Left colon (tissue), 2 donors: ENCODE measurements at regions not wholly inside any gene's neighbourhood (a gene's known extent, or its start where the extent isn't known, plus 50 kb on each side); places are given as distances from the start of the nearest gene placed in this dataset.
"Not testable (repeated sequence)": the region's sequence is repeated elsewhere in the genome, so short reads cannot be mapped to it uniquely, and the experiment has no call there.

Experiments
- ATAC-seq: fragments of 200-7000 bp; cut with Tn5 transposase; one replicate; pipeline ENCODE4 v1.9.1; 2020; ENCODE audit warnings: mild to moderate bottlenecking, moderate library complexity
- DNase-seq, 2 donors: peaks; one replicate each; pipeline ENCODE4 v3.0.0-alpha.2; 2020
- intact Hi-C, 2 donors: fragments of 100-400 bp; cut with DNase I in 1 of 2; cut with micrococcal nuclease in 1 of 2; formaldehyde crosslinking; loops; one replicate each; pipeline versions ENCODE4 v1.11.2 to v1.14.0; 2022; cut with DNase I, micrococcal nuclease
- donor health status: DM: no; HTN: no; CAD: no.
- donor health status: DM: yes; HTN: yes; CAD: no.

DNA sequence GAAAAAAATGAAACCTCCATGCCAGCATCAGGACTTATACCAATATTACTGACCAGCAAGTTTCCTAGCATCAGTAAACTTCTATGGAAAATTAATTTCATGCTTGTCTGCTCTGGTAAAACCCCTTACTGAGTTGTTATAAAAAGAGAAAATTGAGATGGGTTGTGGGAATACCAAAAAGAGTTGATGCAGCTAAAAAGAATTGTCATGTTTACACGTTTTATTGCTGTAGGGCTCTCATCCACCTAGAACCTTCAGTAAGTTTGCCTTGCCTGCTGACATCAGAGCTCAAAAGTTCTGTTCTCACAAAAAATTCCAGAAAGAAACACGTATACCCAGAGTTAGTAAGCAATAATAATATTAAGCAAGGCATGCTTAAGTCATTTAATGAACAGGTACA lies 641.3 kb upstream of the ZNF385D start:
- intact Hi-C loops = no loop called here
- no peak for DNase-seq
- ATAC-seq = no peak

DNA sequence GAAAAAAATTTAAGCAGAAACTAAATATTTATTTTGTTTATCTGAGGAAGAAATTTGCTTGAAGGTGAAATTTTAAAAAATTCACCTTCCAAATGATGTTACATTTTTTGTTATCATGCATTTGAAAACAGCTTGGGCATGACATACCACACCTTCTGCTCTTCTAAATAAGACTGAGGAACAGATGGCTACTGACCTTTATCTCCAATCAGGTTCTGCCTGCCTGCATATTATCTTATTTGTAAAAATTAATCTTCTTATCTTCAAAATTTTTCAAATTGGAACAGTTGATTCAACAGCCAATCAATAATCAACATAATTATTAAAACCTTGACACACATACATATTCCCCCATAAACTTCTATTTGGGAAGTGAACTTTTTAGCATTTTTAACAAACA lies 641.8 kb upstream of the ZNF385D start:
- ATAC-seq (no peak), DNase-seq (no peak)
- intact Hi-C loops = no loop called here

DNA sequence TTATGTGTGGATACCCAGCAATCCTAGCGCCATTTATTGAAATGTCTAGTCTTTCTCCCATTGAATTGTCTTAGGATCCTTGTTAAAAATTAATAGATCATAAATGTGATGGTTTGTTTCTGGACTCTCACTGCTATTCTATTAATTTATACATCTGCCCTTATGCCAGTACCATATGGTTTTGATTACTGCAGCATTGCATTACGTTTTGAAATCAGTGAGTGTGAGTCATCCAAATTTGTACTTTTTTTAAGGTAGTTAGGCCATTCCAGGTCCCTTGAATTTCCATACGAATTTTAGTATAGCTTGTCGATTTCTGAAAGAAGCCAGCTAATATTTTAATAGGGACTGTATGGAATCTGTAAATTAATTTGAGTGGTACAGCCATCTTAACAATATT lies 648.6 kb upstream of the ZNF385D start:
- intact Hi-C loops = no loop called here
- ATAC-seq = no peak
- DNase-seq = no peak

DNA sequence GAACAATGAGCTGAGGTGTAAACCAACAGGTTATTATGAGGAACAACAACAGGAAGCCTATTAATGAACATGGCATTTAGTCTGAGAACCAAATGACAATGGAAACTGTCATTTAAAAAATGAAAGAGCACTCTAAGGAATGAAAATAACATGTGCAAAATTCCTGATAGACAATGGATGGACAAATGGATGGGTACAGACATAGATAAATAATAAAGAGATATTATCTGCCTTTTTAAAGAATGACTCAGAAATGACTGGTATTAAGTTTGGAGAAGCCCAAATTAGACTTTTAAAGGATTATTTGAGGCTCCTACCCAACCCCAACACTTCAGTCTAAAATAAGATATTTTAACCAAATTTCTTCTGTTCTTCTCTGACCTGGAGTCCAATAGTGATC lies 650.5 kb upstream of the ZNF385D start:
- intact Hi-C loops = no loop called here
- no peak for ATAC-seq
- DNase-seq = no peak

DNA sequence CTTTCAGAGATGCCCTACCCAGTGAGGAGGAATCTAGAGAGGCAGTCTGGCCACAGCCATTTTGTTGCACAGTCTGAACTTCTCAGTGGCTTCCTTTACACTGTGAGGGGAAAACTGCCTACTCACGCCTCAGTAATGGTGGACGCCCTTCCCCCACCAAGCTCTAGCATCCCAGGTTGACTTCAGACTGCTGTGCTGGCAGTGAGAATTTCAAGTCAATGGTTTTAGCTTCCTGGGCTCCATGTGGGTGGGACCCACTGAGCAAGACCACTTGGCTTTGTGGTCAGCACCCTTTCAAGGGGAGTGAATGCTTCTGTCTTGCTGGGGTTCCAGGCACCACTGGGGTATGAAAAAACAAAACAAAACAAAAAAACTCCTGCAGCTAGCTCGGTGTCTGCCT lies 663.2 kb upstream of the ZNF385D start:
- intact Hi-C loops = no loop called here
- no peak for ATAC-seq
- no peak for DNase-seq

DNA sequence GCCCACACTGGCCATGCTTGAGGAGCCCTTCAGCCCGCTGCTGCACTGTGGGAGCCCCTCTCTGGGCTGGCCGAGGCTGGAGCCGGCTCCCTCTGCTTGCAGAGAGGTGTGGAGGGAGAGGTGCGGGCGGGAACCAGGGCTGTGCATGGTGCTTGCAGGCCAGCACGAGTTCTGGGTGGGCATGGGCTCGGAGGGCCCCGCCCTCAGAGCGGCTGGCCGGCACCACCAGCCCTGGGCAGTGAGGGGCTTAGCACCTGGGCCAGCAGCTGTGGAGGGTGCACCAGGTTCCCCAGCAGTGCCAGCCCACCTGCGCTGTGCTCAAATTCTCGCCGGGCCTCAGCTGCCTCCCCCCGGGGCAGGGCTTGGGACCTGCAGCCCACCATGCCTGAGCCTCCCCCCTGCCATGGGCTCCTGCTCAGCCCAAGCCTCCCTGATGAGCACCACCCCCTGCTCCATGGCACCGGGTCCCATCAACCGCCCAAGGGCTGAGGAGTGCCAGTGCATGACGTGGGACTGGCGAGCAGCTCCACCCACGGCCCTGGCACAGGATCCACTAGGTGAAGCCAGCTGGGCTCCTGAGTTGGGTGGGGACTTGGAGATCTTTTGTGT lies 665.9 kb upstream of the ZNF385D start:
- intact Hi-C loops, DNase-seq, ATAC-seq: not testable (repeated sequence)

DNA sequence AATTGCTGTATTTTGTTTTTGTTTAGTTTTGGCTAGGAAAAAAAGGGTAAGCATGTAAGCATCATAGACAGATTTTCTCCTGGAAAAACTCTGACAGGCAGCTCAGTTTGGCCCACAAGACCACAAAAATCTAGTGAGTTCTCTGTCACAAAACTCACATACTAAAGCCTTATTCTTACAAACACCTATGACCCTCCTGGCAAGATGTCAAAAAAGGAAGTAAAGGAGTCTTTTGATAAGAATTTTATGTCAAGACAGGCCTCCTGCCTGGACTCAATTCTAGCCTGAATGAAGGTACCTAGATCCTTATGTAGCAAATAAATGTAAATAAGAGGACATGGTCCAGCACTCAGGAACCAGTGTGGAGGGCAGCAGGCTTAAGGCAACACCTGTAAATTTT lies 668.3 kb upstream of the ZNF385D start:
- ATAC-seq = no peak
- no peak for DNase-seq
- intact Hi-C loops = no loop called here

DNA sequence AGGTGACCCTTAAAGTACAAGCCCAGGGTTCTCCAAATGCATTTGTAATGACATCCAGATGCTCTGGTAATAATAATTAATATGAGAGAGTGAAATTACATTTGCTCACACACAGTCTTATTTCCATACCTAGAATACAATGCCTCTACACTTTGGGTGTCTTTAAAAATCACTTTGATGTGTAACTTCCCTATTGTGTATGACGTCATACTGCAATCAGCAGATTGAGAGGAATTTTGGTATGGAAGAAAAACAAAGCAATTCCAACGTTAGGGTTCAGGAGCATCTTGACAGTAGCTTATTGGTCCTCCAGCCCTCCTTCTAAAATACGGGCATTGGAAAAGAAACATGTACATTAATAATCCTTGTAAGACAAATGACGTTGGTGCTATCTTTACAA lies 670.6 kb upstream of the ZNF385D start:
- intact Hi-C loops = no loop called here
- DNase-seq (no peak), ATAC-seq (no peak)

DNA sequence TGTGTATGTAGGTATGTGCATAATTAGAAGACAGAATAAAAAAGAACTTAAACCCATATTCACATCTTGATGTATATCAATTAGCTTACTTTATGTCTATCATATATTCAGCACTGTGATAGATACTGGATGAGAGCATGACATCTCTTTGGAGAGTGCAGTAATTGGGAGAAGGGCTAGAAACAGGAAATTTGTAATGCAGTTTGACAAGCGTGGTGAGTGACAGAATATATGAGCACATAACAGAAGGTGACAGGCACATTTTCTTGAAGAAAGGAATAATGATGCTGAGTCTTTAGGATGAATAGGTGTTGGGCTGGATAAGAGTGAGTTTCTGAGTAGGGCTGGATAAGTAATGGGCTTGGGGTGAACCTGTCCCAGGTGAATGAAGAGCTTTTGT lies 680.3 kb upstream of the ZNF385D start:
- intact Hi-C loops = no loop called here
- DNase-seq (no peak), ATAC-seq (no peak)

DNA sequence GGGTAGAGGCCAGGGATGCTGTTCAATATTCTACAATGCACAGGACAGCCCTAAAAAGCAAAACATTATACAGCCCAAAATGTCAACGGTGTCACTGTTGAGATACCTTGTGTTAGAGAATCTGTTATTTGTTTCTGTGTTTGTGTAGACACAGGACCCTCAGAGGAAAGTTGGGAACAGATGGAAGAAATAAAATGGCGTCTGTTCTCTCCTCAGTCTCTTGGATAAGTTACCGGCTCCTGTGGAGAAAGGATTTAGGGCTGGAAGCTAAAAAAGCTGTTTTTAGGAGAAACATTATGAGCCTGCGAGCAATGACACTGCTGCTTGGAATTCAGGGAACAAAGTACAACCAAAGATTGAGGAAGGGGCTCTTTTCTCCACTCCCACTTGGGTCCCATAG lies 688.6 kb upstream of the ZNF385D start:
- no peak for DNase-seq
- intact Hi-C loops = no loop called here
- ATAC-seq = no peak

DNA sequence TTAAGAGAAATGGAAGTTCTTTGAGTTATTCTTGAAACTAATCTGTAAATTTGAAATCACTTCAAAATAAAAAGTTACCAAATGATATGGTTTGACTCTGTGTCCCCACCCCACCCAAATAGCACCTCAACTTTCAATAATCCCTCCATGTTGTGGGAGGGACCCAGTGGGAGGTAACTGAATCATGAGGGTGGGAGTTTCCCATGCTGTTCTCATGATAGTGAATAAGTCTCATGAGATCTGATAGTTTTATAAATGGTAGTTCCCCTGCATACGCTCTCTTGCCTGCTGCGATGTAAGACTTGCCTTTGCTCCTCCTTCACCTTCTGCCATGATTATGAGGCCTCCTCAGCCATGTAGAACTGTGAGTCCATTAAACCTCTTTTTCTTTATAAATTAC lies 690.7 kb upstream of the ZNF385D start:
- no peak for DNase-seq
- no peak for ATAC-seq
- intact Hi-C loops = no loop called here

DNA sequence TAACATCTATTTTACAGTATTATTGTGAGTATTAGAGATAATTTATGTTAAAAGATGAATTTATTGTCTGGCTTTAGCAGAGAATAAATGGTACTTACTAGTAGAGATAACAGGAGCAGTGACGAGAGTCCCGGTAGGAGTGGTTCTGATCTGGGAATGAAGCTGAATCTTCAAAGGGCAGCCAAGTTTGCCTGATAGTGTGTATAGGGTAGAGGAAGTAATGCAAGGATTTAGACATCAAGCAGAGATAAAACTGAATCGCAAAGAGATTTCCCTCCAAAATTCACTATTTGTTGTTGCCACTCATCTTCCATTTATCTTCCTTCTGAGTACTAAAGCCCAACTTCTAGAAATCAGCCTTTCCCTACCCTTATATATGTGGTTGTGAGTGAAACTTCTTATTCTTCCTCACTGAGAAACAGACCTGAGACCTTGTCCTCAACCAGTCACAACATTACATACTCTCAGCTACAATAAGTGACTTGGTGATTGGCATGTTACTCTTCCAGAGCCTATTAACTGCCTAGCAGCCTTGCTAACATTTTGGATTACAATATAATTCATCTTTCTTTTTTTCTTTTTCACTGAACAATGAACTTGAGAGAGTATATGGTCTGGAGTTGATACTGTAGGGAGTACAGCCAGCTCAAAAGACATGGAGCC lies 692.7 kb upstream of the ZNF385D start:
- no peak for DNase-seq
- ATAC-seq = no peak
- intact Hi-C loops = no loop called here

DNA sequence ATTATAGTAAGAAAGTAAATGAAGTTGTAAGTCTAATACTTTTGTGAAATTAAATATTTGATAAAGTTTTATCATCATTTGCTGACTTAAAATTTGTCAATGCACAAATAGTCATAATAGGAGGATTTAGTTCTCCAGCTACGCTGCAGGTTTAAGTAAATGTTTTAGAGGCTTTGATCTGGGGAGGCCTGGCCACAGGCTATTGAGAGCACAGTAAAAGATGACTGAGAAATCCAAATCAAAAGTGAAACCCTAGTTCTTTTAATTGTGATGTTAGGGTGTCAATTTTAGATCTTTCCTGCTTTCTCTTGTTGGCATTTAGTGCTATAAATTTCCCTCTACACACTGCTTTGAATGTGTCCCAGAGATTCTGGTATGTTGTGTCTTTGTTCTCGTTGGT lies 694.3 kb upstream of the ZNF385D start:
- ATAC-seq, DNase-seq, intact Hi-C loops: not testable (repeated sequence)

DNA sequence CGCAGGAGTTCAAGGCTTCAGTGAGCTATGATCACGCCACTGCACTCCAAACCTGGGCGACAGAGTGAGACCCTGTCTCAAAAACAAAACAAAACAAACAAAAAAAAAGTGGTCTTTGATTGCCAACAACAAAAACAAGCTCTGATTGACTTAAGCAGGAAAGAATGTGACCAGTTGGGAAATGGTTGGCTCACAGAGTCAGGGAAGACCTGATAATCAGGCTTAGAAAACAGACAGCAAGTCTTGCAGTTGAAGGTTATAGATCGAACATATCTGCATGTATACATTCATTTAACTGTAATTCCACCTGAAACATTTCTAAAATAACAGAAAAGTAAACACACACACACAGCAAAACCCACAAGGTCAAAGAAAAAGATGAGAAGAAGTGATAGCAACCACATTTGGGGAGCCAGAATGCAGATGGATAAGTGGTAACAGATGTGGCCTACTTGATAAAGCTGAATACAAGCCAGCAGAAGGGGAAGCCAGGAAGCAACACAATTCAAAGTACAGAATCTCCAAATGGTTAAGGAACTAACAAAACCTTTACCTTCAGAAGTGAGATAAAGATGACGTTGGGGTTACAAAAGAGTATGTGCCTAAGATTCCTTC lies 699.9 kb upstream of the ZNF385D start:
- ATAC-seq = no peak
- intact Hi-C loops = no loop called here
- DNase-seq = no peak

DNA sequence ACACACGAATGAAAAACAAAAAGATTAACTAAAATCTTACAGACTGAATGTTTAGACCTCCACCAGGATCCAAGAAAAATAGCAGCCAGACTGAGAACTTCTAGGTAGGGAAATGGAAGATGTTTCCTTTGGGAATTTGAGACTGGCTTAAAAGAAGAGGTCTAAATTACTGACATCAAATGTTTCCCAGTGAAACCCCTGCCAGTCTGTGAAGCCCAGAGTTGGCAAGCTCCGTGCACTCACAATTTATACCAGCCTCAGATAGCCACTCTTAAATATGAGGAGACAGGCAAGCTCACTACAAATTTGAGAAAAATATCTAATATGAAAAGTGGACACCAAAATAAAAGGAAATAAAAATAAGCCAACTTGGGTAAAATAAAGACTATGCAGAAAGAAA lies 700.5 kb upstream of the ZNF385D start:
- ATAC-seq = no peak

DNA sequence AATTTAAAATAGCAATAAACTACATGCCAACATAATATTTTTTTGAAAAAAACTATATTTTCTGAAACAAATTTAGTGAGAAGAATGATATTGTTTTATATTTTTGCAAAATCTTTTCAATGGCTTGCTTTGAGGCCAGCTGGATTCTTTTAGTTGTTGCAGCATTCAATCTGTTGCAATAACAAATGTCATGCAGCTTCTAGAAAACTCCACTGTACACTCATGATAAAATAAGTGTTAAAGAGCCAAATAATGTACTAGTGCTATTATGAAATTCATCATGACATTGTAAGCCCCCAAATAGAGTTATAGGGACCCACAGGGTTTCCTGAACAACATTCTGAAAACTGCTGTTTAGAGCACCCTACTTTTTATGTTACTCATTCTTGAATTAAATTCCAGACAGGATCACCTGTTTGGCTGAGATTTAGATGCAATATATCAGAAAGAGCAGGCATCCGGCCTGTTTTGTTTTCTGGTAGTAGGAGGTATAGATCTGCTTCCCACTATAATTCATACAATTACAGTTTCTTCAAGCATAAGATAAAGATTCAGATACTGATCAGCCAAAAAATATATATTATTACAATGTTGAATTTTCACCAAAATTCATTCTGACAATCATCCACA lies 703.0 kb upstream of the ZNF385D start:
- no peak for DNase-seq
- no peak for ATAC-seq
- intact Hi-C loops = no loop called here

More for the DNA sequence above, 700.5 kb upstream of the ZNF385D start:
- DNase-seq = no peak
- intact Hi-C loops = no loop called here

DNA sequence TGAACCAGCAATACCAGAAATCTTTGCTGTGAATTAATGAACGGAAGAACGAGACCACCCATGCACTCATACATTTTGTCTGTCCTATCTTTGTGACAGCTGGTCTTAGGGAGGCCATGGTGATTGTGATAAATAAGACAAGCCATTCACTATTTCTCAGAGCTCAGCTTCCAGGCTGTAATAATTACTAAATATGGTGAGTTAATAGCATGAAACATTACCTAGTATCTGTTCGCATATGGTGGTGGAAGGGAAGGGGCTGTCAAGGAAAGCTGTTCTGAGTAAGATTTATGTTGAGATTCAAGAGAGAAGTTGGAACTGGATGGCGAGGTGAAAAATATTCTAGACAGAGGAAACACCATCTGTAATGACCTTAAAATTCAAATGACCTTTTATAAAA lies 719.0 kb upstream of the ZNF385D start:
- intact Hi-C loops = no loop called here
- ATAC-seq (no peak), DNase-seq (no peak)

DNA sequence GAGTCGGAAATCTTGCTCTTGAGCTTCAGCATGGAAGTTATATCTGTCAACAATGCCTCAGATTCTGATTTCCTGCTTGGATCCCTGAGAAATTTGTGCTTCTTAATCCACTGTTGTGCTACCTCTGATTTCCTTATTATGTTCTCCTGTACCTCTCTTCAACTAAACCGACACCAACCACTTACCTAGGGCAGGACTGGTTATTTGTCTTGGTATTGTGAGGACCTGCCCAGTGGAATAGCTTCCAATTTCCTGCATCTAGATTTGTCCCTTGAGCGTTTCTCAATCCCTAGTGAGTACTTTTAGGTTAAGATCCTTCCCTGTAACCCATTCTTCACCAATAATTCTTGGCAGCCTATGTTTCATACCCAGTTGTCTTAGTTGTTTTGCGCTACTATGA lies 720.5 kb upstream of the ZNF385D start:
- intact Hi-C loops = no loop called here
- ATAC-seq (no peak), DNase-seq (no peak)

DNA sequence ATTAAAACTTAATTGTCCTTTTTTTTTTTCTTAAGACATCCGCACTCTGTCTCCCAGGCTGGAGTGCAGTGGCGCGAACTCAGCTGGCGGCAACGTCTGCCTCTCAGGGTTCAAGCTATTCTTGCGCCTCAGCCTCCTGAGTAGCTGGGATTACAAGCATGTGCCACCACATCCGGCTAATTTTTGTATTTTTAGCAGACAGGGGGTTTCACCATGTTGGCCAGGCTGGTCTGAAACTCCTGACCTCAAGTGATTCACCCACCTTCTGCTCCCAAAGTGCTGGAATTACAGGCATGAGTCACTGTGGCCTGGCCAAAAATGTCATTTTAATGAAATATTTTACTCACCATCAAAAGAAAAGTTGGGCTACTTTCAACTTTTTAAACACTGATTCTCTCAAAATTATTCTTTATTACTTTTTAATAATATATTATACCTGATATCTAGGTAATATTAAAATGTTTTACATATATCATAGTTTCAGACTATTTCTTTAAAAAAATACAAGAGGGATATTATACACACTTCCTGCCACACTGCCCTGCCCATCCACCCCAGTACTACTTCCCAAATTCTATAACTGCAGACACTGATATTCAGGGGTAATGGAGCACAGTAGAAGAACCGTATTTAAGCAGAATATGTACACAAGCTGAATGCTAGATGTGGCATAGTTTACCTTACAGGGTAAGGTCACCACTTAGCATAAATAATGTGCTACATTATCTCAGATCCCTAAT lies 723.9 kb upstream of the ZNF385D start:
- no peak for DNase-seq
- intact Hi-C loops = no loop called here
- no peak for ATAC-seq
